ENCODE measurements at regions not wholly inside any gene's neighbourhood (a gene's known extent, or its start where the extent isn't known, plus 50 kb on each side); places are given as distances from the start of the nearest gene placed in this dataset.

- intact Hi-C loops (cut with micrococcal nuclease; ENCODE audit: unreplicated experiment) = no loop called here
- POLR2A ChIA-PET (ENCODE audit: unreplicated experiment) = no interaction called here
- Histone ChIP-seq H3K27me3 (ENCODE audit: insufficient read depth, low read depth) (peaks cover 91% of the 10 kb centered on the region), H3K4me3 (no peak overlapping the region), H3K36me3 (ENCODE audit: low read depth) (no peaks in the 10 kb centered on the region), H3K27ac (no peak overlapping the region), H3K9me3 (ENCODE audit: insufficient read depth, low read depth) (no peaks in the 10 kb centered on the region), H2AFZ (no peak overlapping the region), H3K79me2 (ENCODE audit: low read depth) (no peaks in the 10 kb centered on the region), H4K20me1 (ENCODE audit: insufficient read depth) (no peaks in the 10 kb centered on the region), H3K4me2 (no peak overlapping the region), H3K4me1 (replicated peaks; ENCODE audit: insufficient read depth) (no peaks in the 10 kb centered on the region), H3K9me2 (ENCODE audit: insufficient read depth) (no peaks in the 10 kb centered on the region), H3F3A (ENCODE audit: insufficient read depth, low read depth) (no peaks in the 10 kb centered on the region)
- BruUV-seq (replicated peaks) = no TSS peak
- no peak for TF ChIP-seq CTCF (conservative IDR thresholded peaks at IDR 0.05)
- no peak for TF ChIP-seq EZH2 (IDR thresholded peaks at IDR 0.05; ENCODE audit: low read depth)
- CTCF ChIA-PET = no interaction called here
- DNase-seq = no peak
Observed at GRCh38 chr2:121866789-121867188, 111.3 kb downstream of the TSN start.

DNA sequence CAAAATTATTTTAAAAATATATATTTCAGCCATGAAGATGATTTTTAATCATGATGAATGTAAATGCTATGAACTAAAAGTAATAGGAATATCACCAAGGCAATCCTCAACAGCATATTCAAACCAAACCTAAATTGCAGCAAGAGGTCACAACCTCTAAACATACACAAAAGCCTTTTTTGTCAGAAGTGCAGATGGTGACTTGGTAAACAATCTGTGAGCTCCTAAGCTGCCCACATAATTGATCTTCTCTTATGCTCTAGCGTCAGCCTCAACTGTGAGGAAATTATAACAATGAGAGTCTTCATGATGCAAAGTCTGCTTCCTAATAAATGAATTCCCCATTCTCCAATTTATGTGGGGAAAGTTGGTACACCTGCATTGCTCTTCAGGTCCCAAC lies 113.2 kb downstream of the TSN start:
- no peaks in the 10 kb centered on the region for H4K20me1 ChIP-seq (ENCODE audit: insufficient read depth)
- ChIA-PET POLR2A (ENCODE audit: unreplicated experiment) (no interaction called here), CTCF (no interaction called here)
- H3K9me3 ChIP-seq (ENCODE audit: insufficient read depth, low read depth) = no peaks in the 10 kb centered on the region
- intact Hi-C loops (cut with micrococcal nuclease; ENCODE audit: unreplicated experiment) = no loop called here
- peaks cover 89% of the 10 kb centered on the region for H3K27me3 ChIP-seq (ENCODE audit: insufficient read depth, low read depth)
- H3K9me2 ChIP-seq (ENCODE audit: insufficient read depth) = no peaks in the 10 kb centered on the region
- DNase-seq = no peak
- no peak overlapping the region for H2AFZ ChIP-seq
- no peaks in the 10 kb centered on the region for H3K4me1 ChIP-seq (replicated peaks; ENCODE audit: insufficient read depth)
- no peak overlapping the region for H3K27ac ChIP-seq
- no peaks in the 10 kb centered on the region for H3K79me2 ChIP-seq (ENCODE audit: low read depth)
- BruUV-seq (replicated peaks) = no TSS peak
- H3K4me2 ChIP-seq = no peak overlapping the region
- TF ChIP-seq EZH2 (IDR thresholded peaks at IDR 0.05; ENCODE audit: low read depth) (no peak), CTCF (conservative IDR thresholded peaks at IDR 0.05) (no peak)
- no peaks in the 10 kb centered on the region for H3F3A ChIP-seq (ENCODE audit: insufficient read depth, low read depth)
- no peak overlapping the region for H3K4me3 ChIP-seq
- H3K36me3 ChIP-seq (ENCODE audit: low read depth) = no peaks in the 10 kb centered on the region

GRCh38 chr2:121869363-121869762 lies 113.9 kb downstream of the TSN start:
- Histone ChIP-seq H3K79me2 (ENCODE audit: low read depth) (no peaks in the 10 kb centered on the region), H3K36me3 (ENCODE audit: low read depth) (no peaks in the 10 kb centered on the region), H2AFZ (no peak overlapping the region), H3K27me3 (ENCODE audit: insufficient read depth, low read depth) (peaks cover 89% of the 10 kb centered on the region), H3K4me3 (no peak overlapping the region), H3K4me2 (no peak overlapping the region), H3K27ac (no peak overlapping the region), H3K9me3 (ENCODE audit: insufficient read depth, low read depth) (no peaks in the 10 kb centered on the region), H3F3A (ENCODE audit: insufficient read depth, low read depth) (no peaks in the 10 kb centered on the region), H3K9me2 (ENCODE audit: insufficient read depth) (no peaks in the 10 kb centered on the region), H4K20me1 (ENCODE audit: insufficient read depth) (no peaks in the 10 kb centered on the region), H3K4me1 (replicated peaks; ENCODE audit: insufficient read depth) (no peaks in the 10 kb centered on the region)
- DNase-seq = no peak
- no peak for TF ChIP-seq EZH2 (IDR thresholded peaks at IDR 0.05; ENCODE audit: low read depth)
- no peak for TF ChIP-seq CTCF (conservative IDR thresholded peaks at IDR 0.05)
- ChIA-PET POLR2A (ENCODE audit: unreplicated experiment) (no interaction called here), CTCF (no interaction called here)
- intact Hi-C loops (cut with micrococcal nuclease; ENCODE audit: unreplicated experiment) = no loop called here
- no TSS peak for BruUV-seq (replicated peaks)

All from PC-9 (cell line).